ENCODE measurements at regions not wholly inside any gene's neighbourhood (a gene's known extent, or its start where the extent isn't known, plus 50 kb on each side); places are given as distances from the start of the nearest gene placed in this dataset.
"Not testable (repeated sequence)": the region's sequence is repeated elsewhere in the genome, so short reads cannot be mapped to it uniquely, and the experiment has no call there.

GRCh38 chrX:127187095-127187494, 367.6 kb downstream of the PRR32 start:
- no peaks in the 10 kb centered on the region for H3K9me2 ChIP-seq (ENCODE audit: insufficient read depth, low read length)
- DNase-seq (ENCODE audit: low spot score) = no peak
- ChIA-PET CTCF (ENCODE audit: unreplicated experiment) (no interaction called here), POLR2A (no interaction called here)
- H3K4me2 ChIP-seq (ENCODE audit: low read length) = no peak overlapping the region
- intact Hi-C loops (cut with micrococcal nuclease; ENCODE audit: unreplicated experiment) = no loop called here
- no peaks in the 10 kb centered on the region for H4K20me1 ChIP-seq (ENCODE audit: insufficient read depth, low read length)
- no peaks in the 10 kb centered on the region for H3K4me1 ChIP-seq (ENCODE audit: insufficient read depth, low read length, poor library complexity, severe bottlenecking)
- no peak for TF ChIP-seq EZH2phosphoT487 (IDR thresholded peaks at IDR 0.05; ENCODE audit: borderline replicate concordance, low read depth, low read length)
- TF ChIP-seq, protein P1, sequence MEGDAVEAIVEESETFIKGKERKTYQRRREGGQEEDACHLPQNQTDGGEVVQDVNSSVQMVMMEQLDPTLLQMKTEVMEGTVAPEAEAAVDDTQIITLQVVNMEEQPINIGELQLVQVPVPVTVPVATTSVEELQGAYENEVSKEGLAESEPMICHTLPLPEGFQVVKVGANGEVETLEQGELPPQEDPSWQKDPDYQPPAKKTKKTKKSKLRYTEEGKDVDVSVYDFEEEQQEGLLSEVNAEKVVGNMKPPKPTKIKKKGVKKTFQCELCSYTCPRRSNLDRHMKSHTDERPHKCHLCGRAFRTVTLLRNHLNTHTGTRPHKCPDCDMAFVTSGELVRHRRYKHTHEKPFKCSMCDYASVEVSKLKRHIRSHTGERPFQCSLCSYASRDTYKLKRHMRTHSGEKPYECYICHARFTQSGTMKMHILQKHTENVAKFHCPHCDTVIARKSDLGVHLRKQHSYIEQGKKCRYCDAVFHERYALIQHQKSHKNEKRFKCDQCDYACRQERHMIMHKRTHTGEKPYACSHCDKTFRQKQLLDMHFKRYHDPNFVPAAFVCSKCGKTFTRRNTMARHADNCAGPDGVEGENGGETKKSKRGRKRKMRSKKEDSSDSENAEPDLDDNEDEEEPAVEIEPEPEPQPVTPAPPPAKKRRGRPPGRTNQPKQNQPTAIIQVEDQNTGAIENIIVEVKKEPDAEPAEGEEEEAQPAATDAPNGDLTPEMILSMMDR (conservative IDR thresholded peaks at IDR 0.05; ENCODE audit: low read length) = no peak
- BruUV-seq (replicated peaks) = no TSS peak
- no peak overlapping the region for H3K27ac ChIP-seq (ENCODE audit: low read depth, low read length, poor library complexity, severe bottlenecking)
- H3K9me3 ChIP-seq (ENCODE audit: low read length) = no peaks in the 10 kb centered on the region
- H3K4me3 ChIP-seq (ENCODE audit: low read depth, low read length, poor library complexity, severe bottlenecking) = no peak overlapping the region
- no peaks in the 10 kb centered on the region for H3K36me3 ChIP-seq (ENCODE audit: insufficient read depth, low read length)
- H3K79me2 ChIP-seq (ENCODE audit: insufficient read depth, low read depth, low read length) = no peaks in the 10 kb centered on the region
- no peak overlapping the region for H2AFZ ChIP-seq (ENCODE audit: low read length)

- no peaks in the 10 kb centered on the region for H3K9me3 ChIP-seq (ENCODE audit: low read length)
- H2AFZ ChIP-seq (ENCODE audit: low read length) = no peak overlapping the region
- POLR2A ChIA-PET = no interaction called here
- H3K4me2 ChIP-seq (ENCODE audit: low read length) = no peak overlapping the region
- no peaks in the 10 kb centered on the region for H3K36me3 ChIP-seq (ENCODE audit: insufficient read depth, low read length)
- no peaks in the 10 kb centered on the region for H4K20me1 ChIP-seq (ENCODE audit: insufficient read depth, low read length)
- H3K4me3 ChIP-seq (ENCODE audit: low read depth, low read length, poor library complexity, severe bottlenecking) = no peak overlapping the region
- no TSS peak for BruUV-seq (replicated peaks)
- TF ChIP-seq EZH2phosphoT487 (IDR thresholded peaks at IDR 0.05; ENCODE audit: borderline replicate concordance, low read depth, low read length) = no peak
- TF ChIP-seq, protein P1 (conservative IDR thresholded peaks at IDR 0.05; ENCODE audit: low read length) = no peak
- H3K79me2 ChIP-seq (ENCODE audit: insufficient read depth, low read depth, low read length) = no peaks in the 10 kb centered on the region
- DNase-seq (ENCODE audit: low spot score) = no peak
- no peaks in the 10 kb centered on the region for H3K4me1 ChIP-seq (ENCODE audit: insufficient read depth, low read length, poor library complexity, severe bottlenecking)
- CTCF ChIA-PET (ENCODE audit: unreplicated experiment) = no interaction called here
- H3K27ac ChIP-seq (ENCODE audit: low read depth, low read length, poor library complexity, severe bottlenecking) = no peak overlapping the region
- no peaks in the 10 kb centered on the region for H3K9me2 ChIP-seq (ENCODE audit: insufficient read depth, low read length)
- intact Hi-C loops (cut with micrococcal nuclease; ENCODE audit: unreplicated experiment) = no loop called here
Observed at GRCh38 chrX:127190381-127190780, 370.9 kb downstream of the PRR32 start.

DNA sequence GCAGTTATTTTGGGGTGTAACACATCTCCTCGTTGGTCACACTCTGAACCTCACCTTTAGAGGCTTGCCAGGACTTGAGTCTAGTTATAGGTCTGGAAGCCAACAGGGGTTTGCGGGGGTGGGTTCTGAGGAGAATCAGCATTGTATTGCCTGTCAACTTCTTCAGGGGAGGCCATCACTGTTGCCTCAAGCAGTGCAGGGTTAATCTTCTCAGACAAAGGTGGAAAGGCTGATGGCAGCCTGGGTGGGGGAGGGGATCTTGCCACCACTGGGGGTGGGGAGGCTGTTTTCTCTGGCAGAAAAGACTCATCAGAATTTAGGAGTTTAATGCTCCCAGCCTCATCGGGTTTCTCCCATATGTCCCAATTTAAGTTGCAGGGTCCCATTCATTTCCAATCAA, 387.8 kb downstream of the PRR32 start:
- CTCF ChIA-PET (ENCODE audit: unreplicated experiment) = no interaction called here
- BruUV-seq (replicated peaks) = no TSS peak

GRCh38 chrX:127221821-127222220, 402.3 kb downstream of the PRR32 start:
- H3K9me2 ChIP-seq (ENCODE audit: insufficient read depth, low read length); intact Hi-C loops (cut with micrococcal nuclease; ENCODE audit: unreplicated experiment); H3K4me1 ChIP-seq (ENCODE audit: insufficient read depth, low read length, poor library complexity, severe bottlenecking); H4K20me1 ChIP-seq (ENCODE audit: insufficient read depth, low read length); CTCF ChIA-PET (ENCODE audit: unreplicated experiment); H3K36me3 ChIP-seq (ENCODE audit: insufficient read depth, low read length); BruUV-seq (replicated peaks); H2AFZ ChIP-seq (ENCODE audit: low read length); POLR2A ChIA-PET; H3K79me2 ChIP-seq (ENCODE audit: insufficient read depth, low read depth, low read length); H3K4me3 ChIP-seq (ENCODE audit: low read depth, low read length, poor library complexity, severe bottlenecking); H3K27ac ChIP-seq (ENCODE audit: low read depth, low read length, poor library complexity, severe bottlenecking); H3K4me2 ChIP-seq (ENCODE audit: low read length); DNase-seq (ENCODE audit: low spot score); H3K9me3 ChIP-seq (ENCODE audit: low read length): not testable (repeated sequence)

More for the DNA sequence above, 387.8 kb downstream of the PRR32 start:
- Histone ChIP-seq H3K4me1 (ENCODE audit: insufficient read depth, low read length, poor library complexity, severe bottlenecking) (no peaks in the 10 kb centered on the region), H3K9me2 (ENCODE audit: insufficient read depth, low read length) (no peaks in the 10 kb centered on the region), H3K4me2 (ENCODE audit: low read length) (no peak overlapping the region), H3K27ac (ENCODE audit: low read depth, low read length, poor library complexity, severe bottlenecking) (no peak overlapping the region), H3K4me3 (ENCODE audit: low read depth, low read length, poor library complexity, severe bottlenecking) (no peak overlapping the region), H3K36me3 (ENCODE audit: insufficient read depth, low read length) (no peaks in the 10 kb centered on the region), H3K9me3 (ENCODE audit: low read length) (no peaks in the 10 kb centered on the region), H4K20me1 (ENCODE audit: insufficient read depth, low read length) (no peaks in the 10 kb centered on the region), H3K79me2 (ENCODE audit: insufficient read depth, low read depth, low read length) (no peaks in the 10 kb centered on the region), H2AFZ (ENCODE audit: low read length) (no peak overlapping the region)
- intact Hi-C loops (cut with micrococcal nuclease; ENCODE audit: unreplicated experiment) = no loop called here
- DNase-seq (ENCODE audit: low spot score) = no peak
- no peak for TF ChIP-seq EZH2phosphoT487 (IDR thresholded peaks at IDR 0.05; ENCODE audit: borderline replicate concordance, low read depth, low read length)
- TF ChIP-seq, protein P1 (conservative IDR thresholded peaks at IDR 0.05; ENCODE audit: low read length) = no peak
- POLR2A ChIA-PET = no interaction called here
